Hepatocyte (in vitro differentiated cells): ENCODE measurements at regions not wholly inside any gene's neighbourhood (a gene's known extent, or its start where the extent isn't known, plus 50 kb on each side); places are given as distances from the start of the nearest gene placed in this dataset.

ENCODE experiments used
- EZH2 ChIP-seq: fragments of 200-600 bp; sonication (generic); IDR thresholded peaks from 2 replicates; pipeline ENCODE4 v1.6.1; 2016; ENCODE audit warnings: antibody characterized with exemption, mild to moderate bottlenecking, borderline replicate concordance
- EZH2phosphoT487 ChIP-seq: fragments of 200-600 bp; sonication (generic); IDR thresholded peaks from one replicate; pipeline ENCODE4 v1.6.1; 2018; ENCODE audit warnings: antibody characterized with exemption, mild to moderate bottlenecking, low read depth, moderate library complexity; ENCODE audit not compliant: unreplicated experiment, severe bottlenecking
- TF ChIP-seq, protein P1 (sequence below): fragments of 200-600 bp; sonication (generic); IDR thresholded peaks from 2 replicates; pipeline ENCODE4 v1.5.1; 2016; ENCODE audit warnings: antibody characterized with exemption, mild to moderate bottlenecking; ENCODE audit not compliant: poor library complexity

DNA sequence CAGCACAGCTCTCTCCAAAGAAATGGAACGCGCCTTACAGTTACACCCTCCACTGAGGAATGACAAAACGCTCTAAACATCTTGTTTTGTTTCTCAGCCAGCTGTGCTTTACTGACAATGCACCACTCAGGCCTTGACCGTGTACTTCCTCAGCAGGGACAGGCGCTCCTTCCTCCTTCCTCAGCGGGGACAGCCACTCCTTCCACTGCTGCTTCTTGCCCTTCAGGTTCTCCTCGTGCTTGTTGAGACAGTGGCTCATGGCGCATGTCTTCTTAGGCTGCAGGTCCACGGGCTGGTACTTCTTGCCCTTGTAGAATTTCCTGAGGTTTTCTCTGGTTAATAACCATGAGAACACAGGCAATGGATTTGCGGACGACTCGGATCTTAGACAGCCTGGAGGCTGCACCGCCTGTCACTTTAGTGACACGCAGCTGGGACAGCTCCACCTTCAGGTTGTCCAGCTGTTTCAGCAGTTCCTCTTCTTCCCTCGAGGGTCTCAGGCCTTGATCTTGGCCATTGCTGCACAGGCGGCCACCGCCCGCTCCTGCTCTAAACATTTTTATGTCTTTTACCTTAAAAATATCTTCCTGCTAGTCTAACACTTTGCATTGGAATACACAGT, 613.8 kb downstream of the BRD1 start:
- TF ChIP-seq, protein P1, sequence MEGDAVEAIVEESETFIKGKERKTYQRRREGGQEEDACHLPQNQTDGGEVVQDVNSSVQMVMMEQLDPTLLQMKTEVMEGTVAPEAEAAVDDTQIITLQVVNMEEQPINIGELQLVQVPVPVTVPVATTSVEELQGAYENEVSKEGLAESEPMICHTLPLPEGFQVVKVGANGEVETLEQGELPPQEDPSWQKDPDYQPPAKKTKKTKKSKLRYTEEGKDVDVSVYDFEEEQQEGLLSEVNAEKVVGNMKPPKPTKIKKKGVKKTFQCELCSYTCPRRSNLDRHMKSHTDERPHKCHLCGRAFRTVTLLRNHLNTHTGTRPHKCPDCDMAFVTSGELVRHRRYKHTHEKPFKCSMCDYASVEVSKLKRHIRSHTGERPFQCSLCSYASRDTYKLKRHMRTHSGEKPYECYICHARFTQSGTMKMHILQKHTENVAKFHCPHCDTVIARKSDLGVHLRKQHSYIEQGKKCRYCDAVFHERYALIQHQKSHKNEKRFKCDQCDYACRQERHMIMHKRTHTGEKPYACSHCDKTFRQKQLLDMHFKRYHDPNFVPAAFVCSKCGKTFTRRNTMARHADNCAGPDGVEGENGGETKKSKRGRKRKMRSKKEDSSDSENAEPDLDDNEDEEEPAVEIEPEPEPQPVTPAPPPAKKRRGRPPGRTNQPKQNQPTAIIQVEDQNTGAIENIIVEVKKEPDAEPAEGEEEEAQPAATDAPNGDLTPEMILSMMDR: no peak
- TF ChIP-seq EZH2: no peak
- TF ChIP-seq EZH2phosphoT487: no peak
